ENCODE measurements at regions not wholly inside any gene's neighbourhood (a gene's known extent, or its start where the extent isn't known, plus 50 kb on each side); places are given as distances from the start of the nearest gene placed in this dataset.
"Not testable (repeated sequence)": the region's sequence is repeated elsewhere in the genome, so short reads cannot be mapped to it uniquely, and the experiment has no call there.

DNA sequence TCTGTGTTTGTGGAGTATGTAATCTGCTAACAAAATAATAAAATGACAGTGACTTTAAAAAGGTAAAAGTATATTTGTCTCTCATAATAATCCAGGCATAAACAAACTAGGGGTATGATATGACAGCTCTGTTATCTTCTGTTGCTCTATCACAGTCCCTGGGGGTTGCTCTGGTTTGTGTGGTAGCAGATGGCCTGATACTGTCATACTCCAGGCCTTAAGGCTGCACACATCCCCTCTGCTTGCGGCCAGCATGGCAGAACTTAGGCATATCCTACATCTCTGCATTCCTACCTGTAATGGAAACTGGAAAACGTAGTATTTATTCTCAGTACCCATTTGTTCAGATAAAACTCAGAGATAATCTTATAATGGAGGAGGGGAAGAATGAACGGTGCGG lies 117.9 kb upstream of the HAND2 start:
- H3K4me3 ChIP-seq (replicated peaks; ENCODE audit: insufficient read depth, low read length) = no peak overlapping the region
- TF ChIP-seq, protein P1, sequence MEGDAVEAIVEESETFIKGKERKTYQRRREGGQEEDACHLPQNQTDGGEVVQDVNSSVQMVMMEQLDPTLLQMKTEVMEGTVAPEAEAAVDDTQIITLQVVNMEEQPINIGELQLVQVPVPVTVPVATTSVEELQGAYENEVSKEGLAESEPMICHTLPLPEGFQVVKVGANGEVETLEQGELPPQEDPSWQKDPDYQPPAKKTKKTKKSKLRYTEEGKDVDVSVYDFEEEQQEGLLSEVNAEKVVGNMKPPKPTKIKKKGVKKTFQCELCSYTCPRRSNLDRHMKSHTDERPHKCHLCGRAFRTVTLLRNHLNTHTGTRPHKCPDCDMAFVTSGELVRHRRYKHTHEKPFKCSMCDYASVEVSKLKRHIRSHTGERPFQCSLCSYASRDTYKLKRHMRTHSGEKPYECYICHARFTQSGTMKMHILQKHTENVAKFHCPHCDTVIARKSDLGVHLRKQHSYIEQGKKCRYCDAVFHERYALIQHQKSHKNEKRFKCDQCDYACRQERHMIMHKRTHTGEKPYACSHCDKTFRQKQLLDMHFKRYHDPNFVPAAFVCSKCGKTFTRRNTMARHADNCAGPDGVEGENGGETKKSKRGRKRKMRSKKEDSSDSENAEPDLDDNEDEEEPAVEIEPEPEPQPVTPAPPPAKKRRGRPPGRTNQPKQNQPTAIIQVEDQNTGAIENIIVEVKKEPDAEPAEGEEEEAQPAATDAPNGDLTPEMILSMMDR (IDR thresholded peaks at IDR 0.05; ENCODE audit: insufficient read depth, low read length) = no peak
- TF ChIP-seq GABPA (IDR thresholded peaks at IDR 0.05; ENCODE audit: low read depth) (no peak), SPI1 (IDR thresholded peaks at IDR 0.05; ENCODE audit: borderline replicate concordance, low read depth) (no peak), POLR2AphosphoS5 (IDR thresholded peaks at IDR 0.05; ENCODE audit: low read depth) (no peak)
- TF ChIP-seq, protein P2, sequence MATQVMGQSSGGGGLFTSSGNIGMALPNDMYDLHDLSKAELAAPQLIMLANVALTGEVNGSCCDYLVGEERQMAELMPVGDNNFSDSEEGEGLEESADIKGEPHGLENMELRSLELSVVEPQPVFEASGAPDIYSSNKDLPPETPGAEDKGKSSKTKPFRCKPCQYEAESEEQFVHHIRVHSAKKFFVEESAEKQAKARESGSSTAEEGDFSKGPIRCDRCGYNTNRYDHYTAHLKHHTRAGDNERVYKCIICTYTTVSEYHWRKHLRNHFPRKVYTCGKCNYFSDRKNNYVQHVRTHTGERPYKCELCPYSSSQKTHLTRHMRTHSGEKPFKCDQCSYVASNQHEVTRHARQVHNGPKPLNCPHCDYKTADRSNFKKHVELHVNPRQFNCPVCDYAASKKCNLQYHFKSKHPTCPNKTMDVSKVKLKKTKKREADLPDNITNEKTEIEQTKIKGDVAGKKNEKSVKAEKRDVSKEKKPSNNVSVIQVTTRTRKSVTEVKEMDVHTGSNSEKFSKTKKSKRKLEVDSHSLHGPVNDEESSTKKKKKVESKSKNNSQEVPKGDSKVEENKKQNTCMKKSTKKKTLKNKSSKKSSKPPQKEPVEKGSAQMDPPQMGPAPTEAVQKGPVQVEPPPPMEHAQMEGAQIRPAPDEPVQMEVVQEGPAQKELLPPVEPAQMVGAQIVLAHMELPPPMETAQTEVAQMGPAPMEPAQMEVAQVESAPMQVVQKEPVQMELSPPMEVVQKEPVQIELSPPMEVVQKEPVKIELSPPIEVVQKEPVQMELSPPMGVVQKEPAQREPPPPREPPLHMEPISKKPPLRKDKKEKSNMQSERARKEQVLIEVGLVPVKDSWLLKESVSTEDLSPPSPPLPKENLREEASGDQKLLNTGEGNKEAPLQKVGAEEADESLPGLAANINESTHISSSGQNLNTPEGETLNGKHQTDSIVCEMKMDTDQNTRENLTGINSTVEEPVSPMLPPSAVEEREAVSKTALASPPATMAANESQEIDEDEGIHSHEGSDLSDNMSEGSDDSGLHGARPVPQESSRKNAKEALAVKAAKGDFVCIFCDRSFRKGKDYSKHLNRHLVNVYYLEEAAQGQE (IDR thresholded peaks at IDR 0.05; ENCODE audit: insufficient replicate concordance, low read depth) = no peak
- H3K27ac ChIP-seq (replicated peaks) = no peak overlapping the region
- DNase-seq (ENCODE audit: low read depth in 1 of 2, low spot score in 1 of 2) = no peak
- no peaks in the 10 kb centered on the region for H3K27me3 ChIP-seq (ENCODE audit: insufficient read depth, poor library complexity, severe bottlenecking)

DNA sequence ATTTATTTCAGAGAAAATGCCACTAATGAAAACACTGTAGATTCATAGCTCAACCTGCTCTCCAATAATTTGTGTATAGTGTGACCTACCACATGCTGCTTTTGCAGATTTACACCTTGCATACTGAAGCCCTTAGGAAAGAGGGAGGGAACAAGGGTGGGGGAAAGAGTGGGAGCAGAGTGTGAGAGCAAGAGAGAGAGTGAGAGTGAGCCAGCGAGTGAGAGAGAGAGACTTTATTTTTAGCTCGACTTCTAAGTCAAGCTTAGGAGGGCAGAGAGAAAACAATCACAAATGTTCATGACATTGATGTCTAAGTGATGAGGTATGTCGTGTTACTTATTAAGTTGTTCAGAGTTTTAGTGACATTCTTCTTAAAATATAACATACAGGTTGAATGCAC lies 112.5 kb upstream of the HAND2 start:
- no peak overlapping the region for H3K27ac ChIP-seq (replicated peaks)
- no peak for DNase-seq (ENCODE audit: low read depth in 1 of 2, low spot score in 1 of 2)
- H3K4me3 ChIP-seq (replicated peaks; ENCODE audit: insufficient read depth, low read length) = no peak overlapping the region
- TF ChIP-seq POLR2AphosphoS5 (IDR thresholded peaks at IDR 0.05; ENCODE audit: low read depth) = no peak
- TF ChIP-seq GABPA (IDR thresholded peaks at IDR 0.05; ENCODE audit: low read depth) = no peak
- no peaks in the 10 kb centered on the region for H3K27me3 ChIP-seq (ENCODE audit: insufficient read depth, poor library complexity, severe bottlenecking)

DNA sequence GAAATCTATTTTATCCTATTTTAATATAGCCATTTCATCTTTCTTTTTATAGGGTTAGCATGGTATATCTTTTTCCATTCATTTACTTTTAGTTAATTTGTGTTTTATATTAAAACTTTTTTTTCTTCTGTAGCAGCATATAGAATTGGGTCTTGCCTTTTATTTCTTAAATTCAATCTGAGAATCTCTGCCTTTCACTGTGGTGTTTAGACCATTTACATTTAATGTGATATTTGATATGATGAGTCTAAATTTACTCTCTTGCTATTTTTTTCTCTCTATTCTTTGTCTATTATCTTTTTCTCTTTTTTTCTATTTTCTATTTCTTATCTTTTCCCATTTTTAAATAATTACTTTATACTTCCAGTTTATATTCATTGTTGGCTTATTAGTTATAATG lies 105.4 kb upstream of the HAND2 start:
- no peak overlapping the region for H3K27ac ChIP-seq (replicated peaks)
- no peaks in the 10 kb centered on the region for H3K27me3 ChIP-seq (ENCODE audit: insufficient read depth, poor library complexity, severe bottlenecking)
- TF ChIP-seq POLR2AphosphoS5 (IDR thresholded peaks at IDR 0.05; ENCODE audit: low read depth) (no peak), SPI1 (IDR thresholded peaks at IDR 0.05; ENCODE audit: borderline replicate concordance, low read depth) (no peak), GABPA (IDR thresholded peaks at IDR 0.05; ENCODE audit: low read depth) (no peak)
- TF ChIP-seq, protein P1 (IDR thresholded peaks at IDR 0.05; ENCODE audit: insufficient read depth, low read length) = no peak
- TF ChIP-seq, protein P2 (IDR thresholded peaks at IDR 0.05; ENCODE audit: insufficient replicate concordance, low read depth) = no peak
- no peak for DNase-seq (ENCODE audit: low read depth in 1 of 2, low spot score in 1 of 2)
- H3K4me3 ChIP-seq (replicated peaks; ENCODE audit: insufficient read depth, low read length) = no peak overlapping the region

DNA sequence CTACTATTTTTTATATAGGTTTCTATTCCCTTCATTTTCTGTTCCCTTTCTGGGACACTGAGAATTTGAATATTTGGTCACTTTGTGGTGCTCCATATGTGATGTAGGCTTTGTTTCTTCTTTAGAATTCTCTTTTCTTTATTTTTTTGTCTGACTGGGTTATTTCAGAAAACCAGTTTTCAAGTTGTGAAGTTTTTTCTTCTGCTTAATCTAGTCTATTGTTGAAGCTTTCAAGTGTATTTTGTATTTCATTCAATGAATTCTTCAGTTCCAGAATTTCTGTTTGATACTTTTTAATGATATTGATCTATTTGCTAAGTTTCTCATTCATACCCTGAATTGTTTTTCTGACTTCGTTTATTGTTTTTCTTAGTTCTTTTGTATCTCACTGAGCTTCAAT lies 96.2 kb upstream of the HAND2 start:
- Histone ChIP-seq H3K27me3 (ENCODE audit: insufficient read depth, poor library complexity, severe bottlenecking) (no peaks in the 10 kb centered on the region), H3K27ac (replicated peaks) (no peak overlapping the region), H3K4me3 (replicated peaks; ENCODE audit: insufficient read depth, low read length) (no peak overlapping the region)
- no peak for TF ChIP-seq SPI1 (IDR thresholded peaks at IDR 0.05; ENCODE audit: borderline replicate concordance, low read depth)
- no peak for TF ChIP-seq POLR2AphosphoS5 (IDR thresholded peaks at IDR 0.05; ENCODE audit: low read depth)
- TF ChIP-seq, protein P1 (IDR thresholded peaks at IDR 0.05; ENCODE audit: insufficient read depth, low read length) = no peak
- no peak for TF ChIP-seq GABPA (IDR thresholded peaks at IDR 0.05; ENCODE audit: low read depth)
- no peak for DNase-seq (ENCODE audit: low read depth in 1 of 2, low spot score in 1 of 2)

DNA sequence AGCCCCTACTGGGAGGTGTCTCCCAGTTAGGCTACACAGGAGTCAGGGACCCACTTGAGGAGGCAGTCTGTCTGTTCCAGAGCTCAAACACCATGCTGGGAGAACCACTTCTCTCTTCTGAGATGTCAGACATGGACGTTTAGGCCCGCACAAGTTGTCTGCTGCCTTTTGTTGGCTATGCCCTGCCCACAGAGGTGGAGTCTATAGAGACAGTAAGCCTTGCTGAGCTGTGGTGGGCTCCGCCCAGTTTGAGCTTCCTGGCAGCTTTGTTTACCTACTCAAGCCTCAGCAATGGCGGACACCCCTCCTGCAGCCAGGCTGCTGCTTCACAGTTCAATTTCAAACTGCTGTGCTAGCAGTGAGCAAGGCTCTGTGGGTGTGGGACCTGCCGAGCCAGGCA lies 88.6 kb upstream of the HAND2 start:
- H3K27ac ChIP-seq (replicated peaks); H3K4me3 ChIP-seq (replicated peaks; ENCODE audit: insufficient read depth, low read length); H3K27me3 ChIP-seq (ENCODE audit: insufficient read depth, poor library complexity, severe bottlenecking); DNase-seq (ENCODE audit: low read depth in 1 of 2, low spot score in 1 of 2): not testable (repeated sequence)

Data from HL-60 (cell line).